Fibroblast of the aortic adventitia (primary cell): ENCODE measurements at regions not wholly inside any gene's neighbourhood (a gene's known extent, or its start where the extent isn't known, plus 50 kb on each side); places are given as distances from the start of the nearest gene placed in this dataset.

Experiments used
- DNase-seq: peaks from one replicate; pipeline ENCODE4 v3.0.0-alpha.2; 2010; ENCODE audit warnings: low read depth
- H3K4me3 ChIP-seq: 2 replicates; pipeline ENCODE4 v1.5.1; 2011; ENCODE audit warnings: low read depth, mild to moderate bottlenecking, control low read depth, low read length, moderate library complexity
- TF ChIP-seq, protein P1 (sequence below): IDR thresholded peaks from 2 replicates; pipeline ENCODE4 v1.5.1; 2011; ENCODE audit warnings: mild to moderate bottlenecking, low read length, control low read depth, inconsistent platforms; ENCODE audit not compliant: insufficient read depth

DNA sequence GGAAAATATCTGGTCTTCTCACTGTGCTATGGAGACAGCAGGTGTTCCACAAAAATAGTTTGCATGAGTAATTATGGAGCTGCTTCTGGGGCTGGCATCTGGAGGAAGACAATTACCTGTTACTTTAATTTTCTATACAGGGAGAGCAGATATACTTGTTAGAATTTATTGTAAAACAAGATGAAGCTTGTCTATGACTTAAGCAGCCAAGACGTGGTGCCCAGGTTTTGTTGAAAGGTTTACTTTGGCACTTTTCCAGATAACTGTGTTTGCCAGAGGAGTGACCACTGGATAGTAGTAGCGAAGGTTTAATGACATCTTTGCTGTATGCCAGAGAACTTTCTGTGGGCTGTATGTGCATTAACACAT, 134.5 kb upstream of the KL start:
- TF ChIP-seq, protein P1, sequence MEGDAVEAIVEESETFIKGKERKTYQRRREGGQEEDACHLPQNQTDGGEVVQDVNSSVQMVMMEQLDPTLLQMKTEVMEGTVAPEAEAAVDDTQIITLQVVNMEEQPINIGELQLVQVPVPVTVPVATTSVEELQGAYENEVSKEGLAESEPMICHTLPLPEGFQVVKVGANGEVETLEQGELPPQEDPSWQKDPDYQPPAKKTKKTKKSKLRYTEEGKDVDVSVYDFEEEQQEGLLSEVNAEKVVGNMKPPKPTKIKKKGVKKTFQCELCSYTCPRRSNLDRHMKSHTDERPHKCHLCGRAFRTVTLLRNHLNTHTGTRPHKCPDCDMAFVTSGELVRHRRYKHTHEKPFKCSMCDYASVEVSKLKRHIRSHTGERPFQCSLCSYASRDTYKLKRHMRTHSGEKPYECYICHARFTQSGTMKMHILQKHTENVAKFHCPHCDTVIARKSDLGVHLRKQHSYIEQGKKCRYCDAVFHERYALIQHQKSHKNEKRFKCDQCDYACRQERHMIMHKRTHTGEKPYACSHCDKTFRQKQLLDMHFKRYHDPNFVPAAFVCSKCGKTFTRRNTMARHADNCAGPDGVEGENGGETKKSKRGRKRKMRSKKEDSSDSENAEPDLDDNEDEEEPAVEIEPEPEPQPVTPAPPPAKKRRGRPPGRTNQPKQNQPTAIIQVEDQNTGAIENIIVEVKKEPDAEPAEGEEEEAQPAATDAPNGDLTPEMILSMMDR = no peak
- DNase-seq = no peak
- H3K4me3 ChIP-seq = no peak overlapping the region

DNA sequence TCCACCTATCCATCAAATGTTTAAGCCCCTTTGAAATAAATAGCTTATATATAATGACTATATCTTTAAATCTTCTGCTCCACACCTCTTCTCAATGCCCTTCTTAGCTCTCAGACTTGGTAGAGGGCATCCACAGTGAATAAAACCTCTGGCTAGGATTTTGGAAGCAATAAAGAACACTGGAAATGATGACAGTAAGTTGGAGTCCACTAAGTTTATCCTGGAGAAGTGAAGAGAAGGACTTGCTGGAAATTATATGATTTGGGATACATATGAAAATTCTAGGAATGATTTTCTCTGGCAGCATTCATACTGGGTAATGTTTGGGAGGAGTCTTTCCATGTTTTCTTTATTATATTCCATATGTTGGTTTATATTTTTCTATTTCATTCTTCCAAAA, 133.5 kb upstream of the KL start:
- no peak overlapping the region for H3K4me3 ChIP-seq
- TF ChIP-seq, protein P1 = no peak
- no peak for DNase-seq

DNA sequence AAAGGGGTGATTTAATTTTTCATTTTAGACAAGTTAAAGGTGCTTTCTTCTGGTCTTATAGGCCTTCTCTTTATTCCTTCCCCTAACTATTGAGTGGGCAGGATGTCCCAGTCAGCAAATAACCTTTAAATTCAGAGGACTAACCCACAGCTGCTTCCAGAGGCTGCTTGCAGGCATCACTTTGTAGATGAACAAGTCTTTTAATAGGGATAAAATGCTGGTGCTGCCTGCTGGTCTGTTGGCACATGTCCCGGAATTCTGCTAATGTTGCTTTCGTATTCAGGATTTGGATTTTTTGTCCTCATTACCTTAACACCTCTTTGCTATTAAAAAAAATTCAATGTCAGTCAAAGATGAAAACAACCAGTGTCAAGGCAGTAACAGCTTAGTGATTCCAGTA, 132.7 kb upstream of the KL start:
- no peak overlapping the region for H3K4me3 ChIP-seq
- peak; percentile 56 for DNase-seq
- TF ChIP-seq, protein P1 = no peak

DNA sequence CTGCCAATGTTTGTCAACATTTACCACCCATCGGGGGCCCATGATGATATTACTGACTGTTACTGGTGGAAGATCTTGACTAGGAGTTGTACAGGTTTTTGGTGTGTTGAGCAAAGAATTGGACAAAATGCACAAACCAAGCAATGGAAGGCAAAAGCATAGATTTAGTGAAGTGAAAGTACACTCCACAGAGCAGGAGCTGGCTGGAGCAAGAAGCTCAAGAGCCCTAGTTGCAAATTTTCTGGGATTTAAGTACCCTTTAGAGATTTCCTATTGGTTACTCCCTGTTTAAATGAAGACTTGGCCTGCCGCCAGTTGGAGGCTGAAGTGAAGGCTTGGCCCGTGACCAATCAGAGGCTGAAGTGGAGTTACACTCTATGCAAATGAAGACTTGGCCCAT, 128.6 kb upstream of the KL start:
- TF ChIP-seq, protein P1 = no peak
- H3K4me3 ChIP-seq = no peak overlapping the region
- no peak for DNase-seq

DNA sequence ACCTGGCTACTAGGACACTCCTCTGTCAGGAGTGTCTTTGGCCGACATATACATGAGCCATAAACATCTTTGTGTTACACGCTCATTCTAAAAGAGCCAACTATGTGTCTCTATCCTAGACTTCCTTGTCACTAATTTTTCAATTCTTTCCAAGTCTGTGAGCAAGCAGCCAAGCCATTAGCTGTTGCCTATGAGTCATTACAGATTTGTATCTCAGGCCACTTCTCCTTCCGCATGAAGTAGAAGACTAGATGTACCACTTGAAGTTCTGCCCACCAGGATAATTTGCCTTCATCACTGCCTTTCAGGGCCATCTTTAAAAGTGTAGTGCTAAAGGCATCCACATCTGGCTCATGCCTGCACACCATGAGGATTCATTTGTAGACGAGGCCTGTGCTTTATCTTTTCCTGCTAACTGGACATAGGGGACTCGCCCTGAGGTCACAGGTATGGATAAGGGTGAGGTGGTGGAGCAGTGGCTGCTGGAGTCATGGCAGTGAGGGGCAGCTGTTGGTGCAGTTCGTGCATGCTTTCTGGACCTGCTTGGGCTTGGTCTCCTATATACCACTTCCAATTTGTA, 126.1 kb upstream of the KL start:
- peak; percentile 38 for DNase-seq
- H3K4me3 ChIP-seq = no peak overlapping the region
- TF ChIP-seq, protein P1 = no peak

DNA sequence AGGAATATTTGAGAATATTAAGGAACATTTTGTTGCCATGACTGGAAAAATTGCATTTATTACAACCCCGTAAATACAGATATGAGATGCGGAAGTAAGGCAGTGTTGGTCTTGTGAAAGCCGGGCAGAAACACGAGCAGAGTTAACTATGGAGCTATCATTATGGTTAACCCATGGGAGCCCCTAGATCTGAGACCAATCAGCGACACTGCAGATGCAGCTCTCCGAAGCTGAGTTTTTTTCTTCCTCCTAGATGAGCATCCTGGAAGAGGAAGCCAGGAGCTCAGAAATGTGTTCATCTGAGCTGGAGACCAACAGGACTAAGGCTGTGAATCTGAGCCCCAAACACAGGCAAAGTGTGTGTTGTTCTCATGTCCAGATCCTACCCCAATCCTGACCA, 123.0 kb upstream of the KL start:
- H3K4me3 ChIP-seq = no peak overlapping the region
- no peak for DNase-seq
- TF ChIP-seq, protein P1 = no peak

DNA sequence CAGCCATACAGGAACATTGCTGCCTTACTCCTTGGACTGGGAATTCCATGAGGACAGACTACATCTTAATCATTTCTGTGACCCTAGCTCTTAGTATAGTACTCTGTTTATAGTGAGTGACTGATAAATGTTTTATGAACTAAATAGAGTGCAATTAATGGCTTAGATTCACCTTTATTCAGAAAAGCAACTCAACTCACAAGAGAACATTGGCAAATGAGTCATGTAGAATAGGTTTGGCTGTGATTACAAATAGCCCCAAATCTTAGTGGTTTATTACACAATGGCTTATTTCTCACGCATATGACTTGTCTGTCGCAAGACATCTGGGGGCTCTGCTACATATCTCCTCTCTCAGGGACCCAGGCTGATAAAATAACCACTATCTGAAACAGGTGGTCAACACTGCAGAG, 121.6 kb upstream of the KL start:
- peak; percentile 53 for DNase-seq
- H3K4me3 ChIP-seq = no peak overlapping the region
- TF ChIP-seq, protein P1 = no peak
